Retinal pigment epithelial cell (primary cell): ENCODE measurements at regions not wholly inside any gene's neighbourhood (a gene's known extent, or its start where the extent isn't known, plus 50 kb on each side); places are given as distances from the start of the nearest gene placed in this dataset.

Source experiments
- DNase-seq: peaks from one replicate; pipeline ENCODE4 v3.0.0-alpha.2; 2010; ENCODE audit warnings: low read depth
- H3K4me3 ChIP-seq: 2 replicates; pipeline ENCODE4 v1.5.1; 2011; ENCODE audit warnings: mild to moderate bottlenecking, low read length, control low read depth, moderate library complexity
- TF ChIP-seq, protein P1 (sequence below): conservative IDR thresholded peaks from 2 replicates; pipeline ENCODE4 v1.5.1; 2011; ENCODE audit warnings: low read depth, low read length, control low read depth, inconsistent platforms

DNA sequence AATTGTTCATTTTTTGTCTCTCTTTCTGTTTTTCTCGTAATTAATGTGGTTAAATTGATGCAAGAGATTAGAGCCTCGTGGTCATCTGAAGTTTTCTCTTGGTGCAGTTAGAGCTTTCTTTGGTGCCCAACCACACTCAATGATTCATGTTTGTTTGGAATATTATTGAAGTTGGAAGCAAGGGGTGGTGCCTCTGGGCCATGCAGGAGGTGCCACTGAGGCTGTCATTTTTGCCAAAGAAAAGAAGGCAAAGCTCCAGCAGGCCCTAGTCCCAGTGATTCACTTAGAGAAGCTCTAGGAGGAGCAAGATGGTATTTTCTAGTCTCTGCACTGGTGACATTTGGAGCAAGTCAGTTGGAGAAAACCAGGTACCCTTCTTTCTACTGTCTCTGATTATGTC, 144.5 kb upstream of the RALGAPA2 start:
- DNase-seq = no peak
- H3K4me3 ChIP-seq = no peak overlapping the region
- TF ChIP-seq, protein P1, sequence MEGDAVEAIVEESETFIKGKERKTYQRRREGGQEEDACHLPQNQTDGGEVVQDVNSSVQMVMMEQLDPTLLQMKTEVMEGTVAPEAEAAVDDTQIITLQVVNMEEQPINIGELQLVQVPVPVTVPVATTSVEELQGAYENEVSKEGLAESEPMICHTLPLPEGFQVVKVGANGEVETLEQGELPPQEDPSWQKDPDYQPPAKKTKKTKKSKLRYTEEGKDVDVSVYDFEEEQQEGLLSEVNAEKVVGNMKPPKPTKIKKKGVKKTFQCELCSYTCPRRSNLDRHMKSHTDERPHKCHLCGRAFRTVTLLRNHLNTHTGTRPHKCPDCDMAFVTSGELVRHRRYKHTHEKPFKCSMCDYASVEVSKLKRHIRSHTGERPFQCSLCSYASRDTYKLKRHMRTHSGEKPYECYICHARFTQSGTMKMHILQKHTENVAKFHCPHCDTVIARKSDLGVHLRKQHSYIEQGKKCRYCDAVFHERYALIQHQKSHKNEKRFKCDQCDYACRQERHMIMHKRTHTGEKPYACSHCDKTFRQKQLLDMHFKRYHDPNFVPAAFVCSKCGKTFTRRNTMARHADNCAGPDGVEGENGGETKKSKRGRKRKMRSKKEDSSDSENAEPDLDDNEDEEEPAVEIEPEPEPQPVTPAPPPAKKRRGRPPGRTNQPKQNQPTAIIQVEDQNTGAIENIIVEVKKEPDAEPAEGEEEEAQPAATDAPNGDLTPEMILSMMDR = no peak

DNA sequence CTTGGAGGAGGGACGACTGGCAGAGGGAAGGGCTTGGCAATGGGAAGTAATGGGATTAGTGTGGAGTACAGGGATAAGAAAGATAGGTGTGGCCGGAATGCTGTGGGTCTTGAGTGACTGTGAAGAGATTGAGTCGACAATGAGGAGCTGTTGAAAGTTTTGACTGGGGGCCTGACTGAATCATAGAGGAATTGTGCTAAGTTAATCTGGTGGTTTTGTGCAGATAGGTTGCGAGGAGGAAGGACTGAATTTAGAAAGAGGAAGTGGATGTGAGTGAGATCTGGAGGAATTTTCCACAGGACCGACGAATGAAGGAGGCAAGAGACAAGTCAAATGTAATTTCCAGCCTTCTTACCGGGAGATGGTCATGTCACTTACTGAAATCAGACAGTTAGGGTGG, 143.9 kb upstream of the RALGAPA2 start:
- DNase-seq = no peak
- TF ChIP-seq, protein P1 = no peak
- no peak overlapping the region for H3K4me3 ChIP-seq

DNA sequence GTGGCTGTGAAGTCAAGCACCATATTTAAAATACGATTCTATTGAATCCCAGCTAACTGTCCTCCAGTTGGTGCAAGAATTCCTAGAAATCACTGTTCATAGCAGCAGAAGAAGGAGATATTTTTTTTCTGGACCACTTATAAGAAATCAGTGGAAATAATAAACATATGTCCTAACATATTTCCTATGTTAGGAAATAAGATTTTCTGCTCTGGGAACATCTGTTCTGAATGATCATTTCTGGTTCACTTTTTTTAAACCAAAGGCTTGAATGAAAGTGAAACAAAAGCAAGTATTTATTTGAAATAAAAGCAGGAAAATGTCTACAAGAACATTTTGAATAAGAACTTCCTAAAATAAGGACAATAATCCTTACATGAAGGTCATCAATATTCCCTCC, 138.9 kb upstream of the RALGAPA2 start:
- TF ChIP-seq, protein P1 = no peak
- no peak overlapping the region for H3K4me3 ChIP-seq
- DNase-seq = no peak

DNA sequence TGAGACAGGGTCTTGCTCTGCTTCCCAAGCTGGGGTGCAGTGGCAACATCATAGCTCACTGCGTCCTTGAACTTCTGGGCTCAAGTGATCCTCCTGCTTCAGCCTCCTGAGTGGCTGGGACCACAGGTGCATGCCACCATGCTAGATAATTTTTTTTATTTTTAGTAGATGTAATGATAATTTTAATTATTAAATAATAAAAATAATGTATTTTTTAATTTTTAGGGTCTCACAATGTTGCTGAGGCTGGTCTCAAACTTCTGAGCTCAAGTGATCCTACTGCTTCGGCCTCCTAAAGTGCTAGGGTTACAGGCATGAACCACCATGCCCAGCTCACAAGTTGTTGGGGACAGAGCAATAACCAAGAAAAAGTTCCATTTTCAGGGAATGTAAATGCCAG, 138.0 kb upstream of the RALGAPA2 start:
- TF ChIP-seq, protein P1 = no peak
- no peak overlapping the region for H3K4me3 ChIP-seq
- no peak for DNase-seq

DNA sequence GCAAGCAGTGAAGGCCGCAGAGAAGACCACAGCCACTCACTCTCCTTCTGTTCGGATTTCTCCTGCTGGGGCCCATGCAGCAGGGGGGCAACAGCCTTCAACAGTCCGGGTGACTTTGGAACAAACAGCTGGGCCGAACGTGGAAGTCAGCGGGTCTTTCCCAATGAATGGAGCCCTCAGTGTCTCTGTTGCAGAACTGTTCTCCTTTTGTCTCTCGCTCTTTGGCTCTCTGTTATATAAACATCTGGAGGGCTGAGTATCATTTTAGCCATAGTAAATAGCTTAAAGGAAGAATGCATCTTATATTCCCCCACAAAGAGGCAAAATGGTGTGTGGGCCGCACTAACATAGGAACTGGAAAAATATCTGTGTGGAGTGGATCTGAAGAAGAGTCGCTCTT, 136.7 kb upstream of the RALGAPA2 start:
- TF ChIP-seq, protein P1 = no peak
- DNase-seq = no peak
- H3K4me3 ChIP-seq = no peak overlapping the region

DNA sequence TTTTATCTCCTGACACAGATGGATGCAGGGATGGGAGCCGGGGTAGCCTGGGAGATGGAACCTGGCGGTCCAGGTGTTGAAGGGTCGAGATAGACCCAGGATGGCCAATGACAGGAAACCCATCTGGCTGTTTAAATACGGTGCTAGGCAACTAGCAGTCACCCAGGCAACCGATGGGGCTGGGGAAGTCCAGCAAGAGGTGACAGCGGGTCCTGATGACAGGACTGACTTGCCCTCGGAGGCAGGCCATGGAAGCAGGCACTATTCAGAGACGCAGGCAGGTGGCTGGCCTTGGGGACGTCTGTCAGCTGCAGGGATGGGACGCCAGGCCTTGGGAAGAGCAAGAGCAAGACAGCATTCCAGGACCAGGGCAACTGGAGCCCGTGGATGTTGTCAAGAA, 135.4 kb upstream of the RALGAPA2 start:
- DNase-seq = no peak
- no peak overlapping the region for H3K4me3 ChIP-seq
- TF ChIP-seq, protein P1 = no peak

DNA sequence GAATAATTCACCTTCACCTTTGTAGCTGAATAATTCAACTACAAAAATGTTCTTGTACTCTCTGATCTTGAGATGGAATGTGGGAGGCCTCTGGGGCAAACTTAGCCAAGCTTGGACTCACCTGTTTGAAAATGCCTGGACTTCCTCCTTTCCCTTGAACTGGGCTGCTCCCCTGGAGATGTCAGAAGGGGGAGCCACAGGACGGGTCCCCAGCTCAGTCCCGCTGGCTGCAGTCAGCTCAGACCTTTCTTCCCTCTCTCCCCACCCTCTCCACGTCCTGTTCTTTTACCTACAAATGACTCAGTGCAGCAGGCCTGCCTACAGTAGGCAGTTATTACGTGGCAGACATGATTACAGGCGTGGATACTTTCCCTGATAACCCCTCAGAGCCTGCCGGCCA, 131.5 kb upstream of the RALGAPA2 start:
- DNase-seq = no peak
- H3K4me3 ChIP-seq = no peak overlapping the region
- TF ChIP-seq, protein P1 = no peak
